Heart right ventricle (tissue), 16 donors: ENCODE measurements at regions not wholly inside any gene's neighbourhood (a gene's known extent, or its start where the extent isn't known, plus 50 kb on each side); places are given as distances from the start of the nearest gene placed in this dataset.

ENCODE experiments used
- ATAC-seq, 8 donors: fragments of 200-7000 bp; cut with Tn5 transposase; one replicate each; pipeline ENCODE4 v1.9.1; 2020; ENCODE audit warnings: mild to moderate bottlenecking in 8 of 8, moderate library complexity in 8 of 8, moderate number of reproducible peaks in 1 of 8
- DNase-seq, 2 donors: peaks; one replicate each; pipeline ENCODE4 v3.0.0-alpha.2; 2020
- H3K27ac ChIP-seq, 10 donors: fragments of 200-600 bp; sonication (generic) in 2 of 10; one replicate each; pipeline versions ENCODE4 v1.5.0 to v1.8.0; 2020 to 2022; ENCODE audit warnings: mild to moderate bottlenecking in 3 of 10
- H3K27me3 ChIP-seq, 7 donors: fragments of 200-600 bp; one replicate each; pipeline ENCODE4 v1.8.0; 2021 to 2022; ENCODE audit warnings: mild to moderate bottlenecking in 2 of 7
- H3K36me3 ChIP-seq, 9 donors: fragments of 200-600 bp; sonication (generic) in 1 of 9; one replicate each; pipeline versions ENCODE4 v1.5.0 to v1.8.0; 2020 to 2022; ENCODE audit warnings: mild to moderate bottlenecking in 2 of 9
- H3K4me1 ChIP-seq, 9 donors: fragments of 200-600 bp; sonication (generic) in 1 of 9; one replicate each; pipeline versions ENCODE4 v1.5.0 to v1.8.0; 2020 to 2022; ENCODE audit warnings: mild to moderate bottlenecking in 4 of 9
- H3K4me3 ChIP-seq, 10 donors: fragments of 200-600 bp; sonication (generic) in 2 of 10; one replicate each; pipeline versions ENCODE4 v1.5.0 to v1.8.0; 2020 to 2022; ENCODE audit warnings: mild to moderate bottlenecking in 7 of 10, moderate library complexity in 2 of 10
- H3K9me3 ChIP-seq, 11 donors: fragments of 200-600 bp in 10 of 11; sonication (generic) in 2 of 11; one replicate each; pipeline versions ENCODE4 v1.5.0 to v1.8.0; 2013 to 2022; ENCODE audit warnings: mild to moderate bottlenecking in 2 of 11, control low read depth in 1 of 11, moderate library complexity in 1 of 11
- WGBS, 2 donors: extraction: QIAGEN DNeasy Blood & Tissue Kit; methylation state at CpG; one replicate each; pipeline ENCODE4 v1.1.7; 2013; ENCODE audit warnings: inconsistent platforms in 1 of 2; 5-methylcytosine and 5-hydroxymethylcytosine counted together
- intact Hi-C, 10 donors: fragments of 100-400 bp; cut with DNase I; formaldehyde crosslinking; loops; one replicate each; pipeline versions ENCODE4 v1.11.1 to v1.14.2; 2022
- TF ChIP-seq, protein P1 (sequence below), 9 donors: fragments of 200-600 bp; sonication (generic) in 2 of 9; IDR thresholded peaks; one replicate each; pipeline versions ENCODE4 v1.5.0 to v1.8.0; 2021 to 2022; ENCODE audit warnings: antibody characterized with exemption in 9 of 9, mild to moderate bottlenecking in 5 of 9, moderate library complexity in 1 of 9
- donor health status: Arrhythmogenic right ventricular cardiomyopathy.
- donor health status: ischemic (EF 13 %, LVEDD 7.1; RV severe dilation, severe dysfunction).
- donor health status: healthy with polysubstance abuse.
- donor health status: DM: no; HTN: yes; CAD: no.
- donor health status: DM: no; HTN: no; CAD: no.
- donor health status: ischemic (EF 25% LVEDD 6.9; RV normal size, moderate dysfunction).
- donor health status: ischemic (EF 25% LVEDD 5.7; RV mildly dilated, moderate dysfunction).
- donor health status: healthy.
- donor health status: DM: yes; HTN: yes; CAD: no.
- donor health status: Ischemic cardiomyopathy.
- donor health status: ischemic (EF 35%, LVEDD 5.7; RV mildly dilated, moderate dysfunction).
- donor health status: nonischemic (EF 11% LVEDD 7.7; RV severe dilation, severe dysfunction).
- donor health status: DM: yes; HTN: yes; CAD: no.
- donor health status: PGD.
- donor health status: ischemic (EF 29% LVEDD 5.4; RV normal size, mild dysfunction).
- donor health status: nonischemic (EF 23%, LVEDD 6.1; RV moderate dilation, normal function).

DNA sequence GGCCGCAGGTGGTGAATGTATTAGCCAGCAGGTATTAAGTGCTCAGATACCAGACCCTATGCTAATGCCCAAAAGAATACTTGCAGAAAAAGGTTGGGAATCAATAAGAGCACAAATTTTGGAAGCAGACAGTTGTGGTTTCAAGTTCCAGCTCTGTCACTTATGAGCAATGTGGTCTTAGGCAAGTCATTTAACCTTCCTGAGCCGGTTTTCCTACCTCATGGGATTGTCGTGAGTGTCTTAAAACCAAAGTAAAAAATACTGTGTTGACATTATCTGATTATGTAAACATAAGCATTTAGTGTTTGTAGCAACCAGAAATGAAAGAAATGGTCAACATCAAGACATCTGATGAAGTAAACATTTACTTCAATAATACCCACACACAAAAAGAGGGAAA is 93.0 kb upstream of the CHST9 start:
- no peak overlapping the region for H3K27ac ChIP-seq
- ATAC-seq (no peak), DNase-seq (no peak)
- intact Hi-C loops, result loop anchor here in 1 of 10 donors (10.0 kb wide), 1 partner anchor 83 kb away; no protein-coding TSS in a partner anchor
- H3K4me3 ChIP-seq, result no peak overlapping the region
- no peaks in the 10 kb centered on the region for H3K4me1 ChIP-seq
- 72% methylated on average over 3 of the region's 3 CpGs for WGBS, 2 donors
- TF ChIP-seq, protein P1, sequence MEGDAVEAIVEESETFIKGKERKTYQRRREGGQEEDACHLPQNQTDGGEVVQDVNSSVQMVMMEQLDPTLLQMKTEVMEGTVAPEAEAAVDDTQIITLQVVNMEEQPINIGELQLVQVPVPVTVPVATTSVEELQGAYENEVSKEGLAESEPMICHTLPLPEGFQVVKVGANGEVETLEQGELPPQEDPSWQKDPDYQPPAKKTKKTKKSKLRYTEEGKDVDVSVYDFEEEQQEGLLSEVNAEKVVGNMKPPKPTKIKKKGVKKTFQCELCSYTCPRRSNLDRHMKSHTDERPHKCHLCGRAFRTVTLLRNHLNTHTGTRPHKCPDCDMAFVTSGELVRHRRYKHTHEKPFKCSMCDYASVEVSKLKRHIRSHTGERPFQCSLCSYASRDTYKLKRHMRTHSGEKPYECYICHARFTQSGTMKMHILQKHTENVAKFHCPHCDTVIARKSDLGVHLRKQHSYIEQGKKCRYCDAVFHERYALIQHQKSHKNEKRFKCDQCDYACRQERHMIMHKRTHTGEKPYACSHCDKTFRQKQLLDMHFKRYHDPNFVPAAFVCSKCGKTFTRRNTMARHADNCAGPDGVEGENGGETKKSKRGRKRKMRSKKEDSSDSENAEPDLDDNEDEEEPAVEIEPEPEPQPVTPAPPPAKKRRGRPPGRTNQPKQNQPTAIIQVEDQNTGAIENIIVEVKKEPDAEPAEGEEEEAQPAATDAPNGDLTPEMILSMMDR (IDR thresholded peaks at IDR 0.05), result no peak
- H3K9me3 ChIP-seq, result no peaks in the 10 kb centered on the region
- H3K36me3 ChIP-seq, result no peaks in the 10 kb centered on the region
- H3K27me3 ChIP-seq, result no peaks in the 10 kb centered on the region

DNA sequence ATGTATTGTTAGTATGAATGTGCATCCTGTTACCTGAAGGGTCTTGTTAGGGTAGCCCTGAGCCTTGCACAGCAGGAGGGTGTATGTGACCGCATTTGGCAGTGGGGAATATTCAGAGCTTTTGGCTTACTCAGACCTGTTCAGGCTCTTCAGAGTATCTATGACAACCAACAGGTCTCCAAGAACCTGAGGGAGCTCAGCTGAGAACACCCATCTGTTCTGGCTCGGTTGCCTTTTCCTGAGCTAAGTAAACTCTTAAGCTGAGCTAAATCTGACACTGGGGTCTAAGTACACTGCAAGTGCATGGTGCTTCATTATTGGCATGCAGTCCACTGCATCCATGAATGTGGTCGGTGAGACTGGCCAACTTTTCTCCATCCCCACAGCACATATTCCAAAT is 92.4 kb upstream of the CHST9 start:
- Histone ChIP-seq H3K4me3 (no peak overlapping the region), H3K4me1 (no peaks in the 10 kb centered on the region), H3K27ac (no peak overlapping the region), H3K9me3 (no peaks in the 10 kb centered on the region), H3K27me3 (no peaks in the 10 kb centered on the region), H3K36me3 (no peaks in the 10 kb centered on the region)
- no peak for DNase-seq
- ATAC-seq, result no peak
- intact Hi-C loops, result loop anchor here in 1 of 10 donors (10.0 kb wide), 1 partner anchor 83 kb away; no protein-coding TSS in a partner anchor
- TF ChIP-seq, protein P1 (IDR thresholded peaks at IDR 0.05), result no peak
- 61 to 83% methylated on average over 3 of the region's 3 CpGs for WGBS, 2 donors

DNA sequence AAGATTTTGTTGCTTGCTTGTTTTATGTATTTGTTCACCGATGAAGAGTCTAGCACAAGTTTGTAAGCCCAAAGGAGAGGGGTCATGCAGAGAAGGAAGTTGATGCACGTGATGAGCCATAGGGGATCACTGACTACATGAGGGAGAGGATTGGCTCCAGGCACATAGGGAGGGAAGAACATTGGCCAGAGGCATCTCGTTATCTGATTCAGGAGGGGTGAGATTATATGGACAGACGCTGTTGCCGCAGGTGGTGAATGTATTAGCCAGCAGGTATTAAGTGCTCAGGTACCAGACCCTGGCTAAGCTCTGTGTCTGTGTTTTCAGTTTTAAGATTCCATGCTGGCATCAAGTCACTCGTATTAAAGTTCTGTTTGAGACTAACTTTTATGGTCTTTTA is 91.8 kb upstream of the CHST9 start:
- no peak for ATAC-seq
- Histone ChIP-seq H3K4me3 (no peak overlapping the region), H3K4me1 (no peaks in the 10 kb centered on the region), H3K27me3 (no peaks in the 10 kb centered on the region), H3K27ac (no peak overlapping the region), H3K36me3 (no peaks in the 10 kb centered on the region), H3K9me3 (no peaks in the 10 kb centered on the region)
- TF ChIP-seq, protein P1 (IDR thresholded peaks at IDR 0.05), result no peak
- intact Hi-C loops, result loop anchor here in 1 of 10 donors (10.0 kb wide), 1 partner anchor 82 kb away; no protein-coding TSS in a partner anchor
- no peak for DNase-seq
- 77 to 81% methylated on average over 6 of the region's 6 CpGs for WGBS, 2 donors

DNA sequence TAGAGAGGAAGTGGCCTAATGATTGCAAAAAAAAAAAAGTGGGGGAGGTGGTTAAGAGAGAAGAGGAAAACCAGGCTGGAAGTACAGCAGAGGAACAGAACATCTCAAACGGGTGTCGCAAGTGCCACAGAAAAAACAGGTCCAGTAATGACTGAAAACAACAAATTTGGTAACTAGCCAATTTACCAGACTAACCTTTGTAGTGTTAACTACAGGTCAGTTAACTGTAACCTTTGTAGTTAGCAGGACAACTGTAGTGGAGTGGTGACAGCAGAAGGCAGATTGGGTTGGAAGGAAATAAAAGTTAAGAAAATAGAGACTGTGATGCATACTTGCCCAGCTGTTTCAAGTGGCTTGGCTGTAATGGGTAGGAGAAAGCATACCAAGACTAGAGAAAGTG is 91.4 kb upstream of the CHST9 start:
- intact Hi-C loops, result loop anchor here in 1 of 10 donors (10.0 kb wide), 1 partner anchor 82 kb away; no protein-coding TSS in a partner anchor
- peaks cover 0 to 4% (median 0%) of the 10 kb centered on the region in 11 donors for H3K9me3 ChIP-seq
- 51 to 73% methylated on average over 2 of the region's 2 CpGs for WGBS, 2 donors

More for the DNA sequence above, 91.4 kb upstream of the CHST9 start:
- no peaks in the 10 kb centered on the region for H3K4me1 ChIP-seq
- H3K27ac ChIP-seq, result no peak overlapping the region
- H3K27me3 ChIP-seq, result no peaks in the 10 kb centered on the region
- TF ChIP-seq, protein P1 (IDR thresholded peaks at IDR 0.05), result no peak
- H3K36me3 ChIP-seq, result no peaks in the 10 kb centered on the region
- DNase-seq (no peak), ATAC-seq (no peak)
- no peak overlapping the region for H3K4me3 ChIP-seq
